HEK293 (cell line): ENCODE measurements at regions not wholly inside any gene's neighbourhood (a gene's known extent, or its start where the extent isn't known, plus 50 kb on each side); places are given as distances from the start of the nearest gene placed in this dataset.

Source experiments
- CTCF ChIA-PET: fragments of 350-600 bp; formaldehyde crosslinking; extraction: SDS; loops from one replicate; lab custom pipeline; 2021; ENCODE audit warnings: antibody characterized with exemption; lab: Yijun Ruan, JAX
- POLR2A ChIA-PET: fragments of 300-600 bp; formaldehyde crosslinking; extraction: SDS; loops from one replicate; lab custom pipeline; 2020; ENCODE audit warnings: antibody characterized with exemption, inconsistent platforms; lab: Yijun Ruan, JAX
- H3K27ac ChIP-seq: fragments of 200-500 bp; sonication (Bioruptor generic); 2 replicates; pipeline ENCODE4 v1.5.1; 2014; ENCODE audit warnings: low read depth, low read length, control low read depth, inconsistent platforms; ENCODE audit errors: extremely low read depth
- H3K36me3 ChIP-seq, 2 experiments: fragments of 200-500 bp in 1 of 2; sonication (Bioruptor generic) in 1 of 2; 1 replicate in 1 of 2; 2 replicates in 1 of 2; pipeline ENCODE4 v1.5.1; 2014 to 2017; ENCODE audit warnings: inconsistent platforms in 2 of 2, low read length in 2 of 2; ENCODE audit not compliant: control insufficient read depth in 2 of 2, insufficient read depth in 1 of 2
- H3K4me1 ChIP-seq: fragments of 200-500 bp; sonication (Bioruptor generic); 2 replicates; pipeline ENCODE4 v1.5.1; 2014; ENCODE audit warnings: mild to moderate bottlenecking, low read length, inconsistent platforms; ENCODE audit not compliant: control insufficient read depth, insufficient read depth
- H3K4me3 ChIP-seq: 2 replicates; pipeline ENCODE4 v1.5.1; 2011; ENCODE audit warnings: low read depth, mild to moderate bottlenecking, control low read depth, low read length, moderate library complexity
- H3K9me3 ChIP-seq: fragments of 200-500 bp; sonication (Bioruptor generic); 2 replicates; pipeline ENCODE4 v1.5.1; 2014; ENCODE audit warnings: low read depth, low read length, inconsistent platforms; ENCODE audit not compliant: control insufficient read depth, insufficient read depth
- BCL11B ChIP-seq: fragments of 450-650 bp; formaldehyde crosslinking; IDR thresholded peaks from 2 replicates; pipeline ENCODE4 v1.5.1; 2016; ENCODE audit warnings: low read depth, missing biosample characterization, missing genetic modification characterization
- TCF7L2 ChIP-seq: IDR thresholded peaks from 2 replicates; pipeline ENCODE4 v1.6.1; 2011; ENCODE audit warnings: low read depth, mild to moderate bottlenecking, inconsistent platforms, low read length, moderate library complexity, borderline replicate concordance
- YY2 ChIP-seq: fragments of 450-650 bp; formaldehyde crosslinking; IDR thresholded peaks from 2 replicates; pipeline ENCODE4 v1.5.1; 2016; ENCODE audit warnings: missing biosample characterization, missing genetic modification characterization
- ZBTB21 ChIP-seq: fragments of 450-650 bp; formaldehyde crosslinking; IDR thresholded peaks from 2 replicates; pipeline ENCODE4 v1.5.1; 2017; ENCODE audit warnings: missing biosample characterization, missing genetic modification characterization
- ZBTB7A ChIP-seq: fragments of 450-650 bp; formaldehyde crosslinking; IDR thresholded peaks from 2 replicates; pipeline ENCODE4 v1.5.1; 2016; ENCODE audit warnings: low read depth, missing biosample characterization, missing genetic modification characterization
- ZNF26 ChIP-seq: fragments of 450-650 bp; formaldehyde crosslinking; IDR thresholded peaks from 2 replicates; pipeline ENCODE4 v1.5.1; 2016; ENCODE audit warnings: missing biosample characterization, missing genetic modification characterization
- ZNF266 ChIP-seq: fragments of 450-650 bp; formaldehyde crosslinking; IDR thresholded peaks from 2 replicates; pipeline ENCODE4 v1.5.1; 2016; ENCODE audit warnings: missing biosample characterization, missing genetic modification characterization, low read depth
- ZNF324 ChIP-seq: fragments of 450-650 bp; formaldehyde crosslinking; IDR thresholded peaks from 2 replicates; pipeline ENCODE4 v1.5.1; 2016; ENCODE audit warnings: missing biosample characterization, missing genetic modification characterization
- ZNF449 ChIP-seq: fragments of 450-650 bp; formaldehyde crosslinking; IDR thresholded peaks from 2 replicates; pipeline ENCODE4 v1.5.1; 2017; ENCODE audit warnings: missing biosample characterization, mild to moderate bottlenecking, missing genetic modification characterization, moderate library complexity
- ZNF513 ChIP-seq: fragments of 450-650 bp; IDR thresholded peaks from 2 replicates; pipeline ENCODE4 v1.5.1; 2018; ENCODE audit warnings: missing biosample characterization, missing genetic modification characterization
- ZNF529 ChIP-seq: fragments of 450-650 bp; formaldehyde crosslinking; IDR thresholded peaks from 2 replicates; pipeline ENCODE4 v1.5.1; 2017; ENCODE audit warnings: missing genetic modification characterization, missing biosample characterization; ENCODE audit not compliant: insufficient replicate concordance
- ZNF548 ChIP-seq: fragments of 450-650 bp; formaldehyde crosslinking; IDR thresholded peaks from 2 replicates; pipeline ENCODE4 v1.5.1; 2016; ENCODE audit warnings: missing biosample characterization, missing genetic modification characterization
- ZNF555 ChIP-seq: fragments of 450-650 bp; formaldehyde crosslinking; conservative IDR thresholded peaks from 2 replicates; pipeline ENCODE4 v1.5.1; 2017; ENCODE audit warnings: missing biosample characterization, mild to moderate bottlenecking, missing genetic modification characterization, inconsistent platforms
- ZNF610 ChIP-seq: fragments of 450-650 bp; formaldehyde crosslinking; IDR thresholded peaks from 2 replicates; pipeline ENCODE4 v1.5.1; 2016; ENCODE audit warnings: missing biosample characterization, missing genetic modification characterization, borderline replicate concordance
- ZNF624 ChIP-seq: fragments of 450-650 bp; formaldehyde crosslinking; IDR thresholded peaks from 2 replicates; pipeline ENCODE4 v1.5.1; 2017; ENCODE audit warnings: missing biosample characterization, missing genetic modification characterization
- ZNF629 ChIP-seq: fragments of 450-650 bp; formaldehyde crosslinking; IDR thresholded peaks from 2 replicates; pipeline ENCODE4 v1.5.1; 2017; ENCODE audit warnings: missing biosample characterization, missing genetic modification characterization
- ZNF692 ChIP-seq: fragments of 450-650 bp; formaldehyde crosslinking; IDR thresholded peaks from 2 replicates; pipeline ENCODE4 v1.5.1; 2016; ENCODE audit warnings: missing biosample characterization, missing genetic modification characterization
- TF ChIP-seq, protein P1 (sequence below): fragments of 450-650 bp; formaldehyde crosslinking; IDR thresholded peaks from 2 replicates; pipeline ENCODE4 v1.5.1; 2016; ENCODE audit warnings: missing biosample characterization, missing genetic modification characterization
- TF ChIP-seq, protein P2 (sequence below): fragments of 450-650 bp; formaldehyde crosslinking; IDR thresholded peaks from 2 replicates; pipeline ENCODE4 v1.5.1; 2016; ENCODE audit warnings: missing biosample characterization, missing genetic modification characterization

- TF ChIP-seq, protein P1, sequence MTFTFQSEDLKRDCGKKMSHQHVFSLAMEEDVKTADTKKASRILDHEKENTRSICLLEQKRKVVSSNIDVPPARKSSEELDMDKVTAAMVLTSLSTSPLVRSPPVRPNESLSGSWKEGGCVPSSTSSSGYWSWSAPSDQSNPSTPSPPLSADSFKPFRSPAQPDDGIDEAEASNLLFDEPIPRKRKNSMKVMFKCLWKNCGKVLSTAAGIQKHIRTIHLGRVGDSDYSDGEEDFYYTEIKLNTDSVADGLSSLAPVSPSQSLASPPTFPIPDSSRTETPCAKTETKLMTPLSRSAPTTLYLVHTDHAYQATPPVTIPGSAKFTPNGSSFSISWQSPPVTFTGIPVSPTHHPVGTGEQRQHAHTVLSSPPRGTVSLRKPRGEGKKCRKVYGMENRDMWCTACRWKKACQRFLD: no peak
- TF ChIP-seq YY2: no peak
- TF ChIP-seq ZNF26 (tag by site-specific recombination): no peak
- TF ChIP-seq TCF7L2: no peak
- TF ChIP-seq, all 188 proteins: peak for 0
Measured at GRCh38 chr18:42289526-42289925, 334.5 kb downstream of the PIK3C3 start (continued).

- ChIA-PET POLR2A (interaction anchor here (0.6 kb wide), 1 partner anchor 173 kb away, joined by 5 read pairs; no protein-coding TSS in a partner anchor), CTCF (interaction anchor here (0.7 to 2.5 kb wide), 4 partner anchors 8 to 176 kb away, joined by 3 to 9 read pairs (median 4); no protein-coding TSS in a partner anchor)
- no peaks in the 10 kb centered on the region for H3K9me3 ChIP-seq
- no peaks in the 10 kb centered on the region for H3K4me1 ChIP-seq
- no peak overlapping the region for H3K27ac ChIP-seq
- no peak for TF ChIP-seq ZNF513
- no peak for TF ChIP-seq ZNF324 (tag by site-specific recombination)
- TF ChIP-seq ZNF629: no peak
- TF ChIP-seq, all 188 proteins: peak for 0
- Histone ChIP-seq H3K36me3 (no peaks in the 10 kb centered on the region), H3K4me3 (no peak overlapping the region)
Measured at GRCh38 chr18:42290318-42291307, 335.6 kb downstream of the PIK3C3 start.

DNA sequence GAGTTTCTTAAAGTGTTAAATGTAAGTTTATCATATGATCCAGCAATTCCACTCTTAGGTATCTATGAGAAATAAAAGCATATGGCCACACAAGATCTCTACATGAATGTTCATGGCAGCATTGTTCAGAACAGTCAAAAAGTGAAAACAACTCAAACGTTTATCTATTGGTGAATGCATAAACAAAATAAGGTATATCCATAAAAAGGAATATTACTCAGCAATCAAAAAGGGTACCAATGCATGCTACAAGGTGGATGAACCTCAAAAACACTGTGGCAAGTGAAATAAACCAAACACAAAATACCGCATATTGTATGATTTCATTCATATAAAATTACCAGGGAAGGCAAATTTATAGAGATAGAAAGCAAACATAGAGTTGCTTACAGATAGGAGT lies 337.6 kb downstream of the PIK3C3 start:
- Histone ChIP-seq H3K4me3 (no peak overlapping the region), H3K9me3 (no peaks in the 10 kb centered on the region), H3K36me3 (no peaks in the 10 kb centered on the region), H3K4me1 (no peaks in the 10 kb centered on the region), H3K27ac (no peak overlapping the region)
- ChIA-PET CTCF (no interaction called here), POLR2A (no interaction called here)
- no peak for TF ChIP-seq ZNF624 (tag by site-specific recombination)
- TF ChIP-seq BCL11B: no peak
- no peak for TF ChIP-seq ZNF555 (tag by site-specific recombination)
- TF ChIP-seq ZNF449 (tag by site-specific recombination): no peak
- no peak for TF ChIP-seq ZBTB21 (tag by site-specific recombination)
- TF ChIP-seq ZBTB7A: no peak
- no peak for TF ChIP-seq ZNF529 (tag by site-specific recombination)
- TF ChIP-seq ZNF548 (tag by site-specific recombination): no peak
- no peak for TF ChIP-seq ZNF610 (tag by site-specific recombination)
- no peak for TF ChIP-seq ZNF266
- TF ChIP-seq ZNF692: no peak
- TF ChIP-seq, protein P2, sequence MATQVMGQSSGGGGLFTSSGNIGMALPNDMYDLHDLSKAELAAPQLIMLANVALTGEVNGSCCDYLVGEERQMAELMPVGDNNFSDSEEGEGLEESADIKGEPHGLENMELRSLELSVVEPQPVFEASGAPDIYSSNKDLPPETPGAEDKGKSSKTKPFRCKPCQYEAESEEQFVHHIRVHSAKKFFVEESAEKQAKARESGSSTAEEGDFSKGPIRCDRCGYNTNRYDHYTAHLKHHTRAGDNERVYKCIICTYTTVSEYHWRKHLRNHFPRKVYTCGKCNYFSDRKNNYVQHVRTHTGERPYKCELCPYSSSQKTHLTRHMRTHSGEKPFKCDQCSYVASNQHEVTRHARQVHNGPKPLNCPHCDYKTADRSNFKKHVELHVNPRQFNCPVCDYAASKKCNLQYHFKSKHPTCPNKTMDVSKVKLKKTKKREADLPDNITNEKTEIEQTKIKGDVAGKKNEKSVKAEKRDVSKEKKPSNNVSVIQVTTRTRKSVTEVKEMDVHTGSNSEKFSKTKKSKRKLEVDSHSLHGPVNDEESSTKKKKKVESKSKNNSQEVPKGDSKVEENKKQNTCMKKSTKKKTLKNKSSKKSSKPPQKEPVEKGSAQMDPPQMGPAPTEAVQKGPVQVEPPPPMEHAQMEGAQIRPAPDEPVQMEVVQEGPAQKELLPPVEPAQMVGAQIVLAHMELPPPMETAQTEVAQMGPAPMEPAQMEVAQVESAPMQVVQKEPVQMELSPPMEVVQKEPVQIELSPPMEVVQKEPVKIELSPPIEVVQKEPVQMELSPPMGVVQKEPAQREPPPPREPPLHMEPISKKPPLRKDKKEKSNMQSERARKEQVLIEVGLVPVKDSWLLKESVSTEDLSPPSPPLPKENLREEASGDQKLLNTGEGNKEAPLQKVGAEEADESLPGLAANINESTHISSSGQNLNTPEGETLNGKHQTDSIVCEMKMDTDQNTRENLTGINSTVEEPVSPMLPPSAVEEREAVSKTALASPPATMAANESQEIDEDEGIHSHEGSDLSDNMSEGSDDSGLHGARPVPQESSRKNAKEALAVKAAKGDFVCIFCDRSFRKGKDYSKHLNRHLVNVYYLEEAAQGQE (tag by site-specific recombination): no peak
